CD14-positive monocyte (primary cell): ENCODE measurements at regions not wholly inside any gene's neighbourhood (a gene's known extent, or its start where the extent isn't known, plus 50 kb on each side); places are given as distances from the start of the nearest gene placed in this dataset.

Experiments
- DNase-seq, 3 donors: peaks; one replicate each; pipeline ENCODE4 v3.0.0-alpha.2; 2011 to 2022
- H2AFZ ChIP-seq: 2 replicates; pipeline ENCODE4 v1.6.0; 2012; ENCODE audit warnings: mild to moderate bottlenecking, low read depth, low read length, inconsistent platforms; ENCODE audit not compliant: insufficient read depth, poor library complexity, severe bottlenecking
- H3K27ac ChIP-seq, 2 donors: 1 replicate in 1 of 2; 2 replicates in 1 of 2; pipeline ENCODE4 v1.5.1; 2012 to 2013; ENCODE audit warnings: low read length in 2 of 2, control low read depth in 1 of 2, inconsistent platforms in 1 of 2, low read depth in 1 of 2, mild to moderate bottlenecking in 1 of 2
- H3K27me3 ChIP-seq, 2 donors: one replicate each; pipeline versions ENCODE4 v1.6.0 to v1.6.1; 2011 to 2013; ENCODE audit warnings: low read length in 2 of 2; ENCODE audit not compliant: control insufficient read depth in 2 of 2, insufficient read depth in 2 of 2
- H3K36me3 ChIP-seq, 2 donors: replicated peaks in 1 of 2; 1 replicate in 1 of 2; 2 replicates in 1 of 2; pipeline versions ENCODE4 v1.5.1 to v1.6.1; 2012 to 2013; ENCODE audit warnings: low read length in 2 of 2, control low read depth in 1 of 2, inconsistent platforms in 1 of 2, mild to moderate bottlenecking in 1 of 2; ENCODE audit not compliant: insufficient read depth in 2 of 2, control insufficient read depth in 1 of 2
- H3K4me1 ChIP-seq, 2 donors: 1 replicate in 1 of 2; 2 replicates in 1 of 2; pipeline versions ENCODE4 v1.5.1 to v1.6.1; 2012 to 2013; ENCODE audit warnings: low read length in 2 of 2, control low read depth in 1 of 2, inconsistent platforms in 1 of 2, mild to moderate bottlenecking in 1 of 2, moderate library complexity in 1 of 2; ENCODE audit not compliant: insufficient read depth in 2 of 2, control insufficient read depth in 1 of 2
- H3K4me2 ChIP-seq: replicated peaks from 2 replicates; pipeline ENCODE3; 2012; ENCODE audit warnings: low read length, moderate library complexity, mild to moderate bottlenecking; ENCODE audit not compliant: poor library complexity, severe bottlenecking; ENCODE audit errors: extremely low read depth
- H3K4me3 ChIP-seq, 3 experiments: fragments of 200-600 bp in 1 of 3; sonication (generic) in 1 of 3; replicated peaks in 1 of 3; 1 replicate in 2 of 3; 2 replicates in 1 of 3; pipeline ENCODE4 v1.5.1; 2011 to 2013; ENCODE audit warnings: low read length in 3 of 3, mild to moderate bottlenecking in 3 of 3, control low read depth in 2 of 3, low read depth in 2 of 3, inconsistent platforms in 1 of 3, moderate library complexity in 1 of 3
- H3K79me2 ChIP-seq: 2 replicates; pipeline ENCODE4 v1.6.0; 2012; ENCODE audit warnings: mild to moderate bottlenecking, control low read depth, inconsistent platforms, low read length, moderate library complexity; ENCODE audit not compliant: insufficient read depth
- H3K9ac ChIP-seq: 2 replicates; pipeline ENCODE4 v1.6.0; 2017; ENCODE audit warnings: low read length, mild to moderate bottlenecking; ENCODE audit not compliant: insufficient read depth, poor library complexity, severe bottlenecking
- H3K9me3 ChIP-seq, 2 donors: replicated peaks in 1 of 2; 1 replicate in 1 of 2; 2 replicates in 1 of 2; pipeline versions ENCODE4 v1.5.1 to v1.6.1; 2012 to 2013; ENCODE audit warnings: low read length in 2 of 2, control low read depth in 1 of 2; ENCODE audit not compliant: control insufficient read depth in 1 of 2, insufficient read depth in 1 of 2
- H4K20me1 ChIP-seq: 2 replicates; pipeline ENCODE4 v1.6.0; 2012; ENCODE audit warnings: mild to moderate bottlenecking, low read length, control low read depth, moderate library complexity; ENCODE audit not compliant: insufficient read depth
- H3K27ac Mint-ChIP-seq, 7 donors: one replicate each; pipeline ENCODE4 v1.8.0; 2020; ENCODE audit warnings: mild to moderate bottlenecking in 7 of 7, mixed read lengths in 7 of 7, moderate library complexity in 6 of 7, inconsistent platforms in 2 of 7
- H3K27me3 Mint-ChIP-seq, 3 donors: one replicate each; pipeline ENCODE4 v1.8.0; 2021 to 2022; ENCODE audit warnings: low read depth in 3 of 3, mild to moderate bottlenecking in 3 of 3, mixed read lengths in 3 of 3, moderate library complexity in 3 of 3, inconsistent platforms in 1 of 3
- H3K36me3 Mint-ChIP-seq, 2 donors: one replicate each; pipeline ENCODE4 v1.8.0; 2020; ENCODE audit warnings: mixed read lengths in 2 of 2, inconsistent platforms in 1 of 2, mild to moderate bottlenecking in 1 of 2
- H3K4me1 Mint-ChIP-seq: one replicate; pipeline ENCODE4 v1.8.0; 2020; ENCODE audit warnings: mild to moderate bottlenecking, mixed read lengths
- H3K4me3 Mint-ChIP-seq, 2 donors: one replicate each; pipeline ENCODE4 v1.8.0; 2020; ENCODE audit warnings: mild to moderate bottlenecking in 2 of 2, mixed read lengths in 2 of 2, moderate library complexity in 1 of 2
- H3K9me3 Mint-ChIP-seq, 7 donors: one replicate each; pipeline ENCODE4 v1.8.0; 2020 to 2022; ENCODE audit warnings: mixed read lengths in 7 of 7, mild to moderate bottlenecking in 6 of 7, moderate library complexity in 6 of 7, inconsistent platforms in 2 of 7
- WGBS: methylation state at CpG from one replicate; pipeline ENCODE4 v1.1.5; 2013; ENCODE audit warnings: missing lambda C conversion rate; ENCODE audit not compliant: insufficient coverage; 5-methylcytosine and 5-hydroxymethylcytosine counted together
- intact Hi-C, 2 donors: fragments of 100-400 bp; cut with micrococcal nuclease; formaldehyde crosslinking; loops; one replicate each; pipeline versions ENCODE4 v1.15.0 to v1.15.1; 2023
- TF ChIP-seq, protein P1 (sequence below): fragments of 200-600 bp; IDR thresholded peaks from one replicate; pipeline ENCODE4 v1.8.0; 2022; ENCODE audit warnings: antibody characterized with exemption, mild to moderate bottlenecking

GRCh38 chr3:86595696-86596095, 395.3 kb downstream of the VGLL3 start:
- Histone ChIP-seq H3K9ac (no peak overlapping the region), H4K20me1 (no peaks in the 10 kb centered on the region), H3K79me2 (no peaks in the 10 kb centered on the region), H3K27ac (no peak overlapping the region), H3K4me1 (no peaks in the 10 kb centered on the region), H2AFZ (no peak overlapping the region), H3K9me3 (no peaks in the 10 kb centered on the region), H3K36me3 (no peaks in the 10 kb centered on the region), H3K27me3 (no peaks in the 10 kb centered on the region), H3K4me2 (no peak overlapping the region), H3K4me3 (no peak overlapping the region)
- H3K4me3 Mint-ChIP-seq, result no peak overlapping the region
- no peaks in the 10 kb centered on the region for H3K36me3 Mint-ChIP-seq
- no peak overlapping the region for H3K27ac Mint-ChIP-seq
- TF ChIP-seq, protein P1, sequence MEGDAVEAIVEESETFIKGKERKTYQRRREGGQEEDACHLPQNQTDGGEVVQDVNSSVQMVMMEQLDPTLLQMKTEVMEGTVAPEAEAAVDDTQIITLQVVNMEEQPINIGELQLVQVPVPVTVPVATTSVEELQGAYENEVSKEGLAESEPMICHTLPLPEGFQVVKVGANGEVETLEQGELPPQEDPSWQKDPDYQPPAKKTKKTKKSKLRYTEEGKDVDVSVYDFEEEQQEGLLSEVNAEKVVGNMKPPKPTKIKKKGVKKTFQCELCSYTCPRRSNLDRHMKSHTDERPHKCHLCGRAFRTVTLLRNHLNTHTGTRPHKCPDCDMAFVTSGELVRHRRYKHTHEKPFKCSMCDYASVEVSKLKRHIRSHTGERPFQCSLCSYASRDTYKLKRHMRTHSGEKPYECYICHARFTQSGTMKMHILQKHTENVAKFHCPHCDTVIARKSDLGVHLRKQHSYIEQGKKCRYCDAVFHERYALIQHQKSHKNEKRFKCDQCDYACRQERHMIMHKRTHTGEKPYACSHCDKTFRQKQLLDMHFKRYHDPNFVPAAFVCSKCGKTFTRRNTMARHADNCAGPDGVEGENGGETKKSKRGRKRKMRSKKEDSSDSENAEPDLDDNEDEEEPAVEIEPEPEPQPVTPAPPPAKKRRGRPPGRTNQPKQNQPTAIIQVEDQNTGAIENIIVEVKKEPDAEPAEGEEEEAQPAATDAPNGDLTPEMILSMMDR, result no peak
- H3K4me1 Mint-ChIP-seq, result no peaks in the 10 kb centered on the region
- peaks cover 0 to 1% (median 0%) of the 10 kb centered on the region in 3 donors for H3K27me3 Mint-ChIP-seq
- intact Hi-C loops, result no loop called here
- WGBS, result no CpG with 5 or more reads among the region's 3 CpGs
- no peak for DNase-seq
- peaks cover 0 to 5% (median 0%) of the 10 kb centered on the region in 7 donors for H3K9me3 Mint-ChIP-seq

DNA sequence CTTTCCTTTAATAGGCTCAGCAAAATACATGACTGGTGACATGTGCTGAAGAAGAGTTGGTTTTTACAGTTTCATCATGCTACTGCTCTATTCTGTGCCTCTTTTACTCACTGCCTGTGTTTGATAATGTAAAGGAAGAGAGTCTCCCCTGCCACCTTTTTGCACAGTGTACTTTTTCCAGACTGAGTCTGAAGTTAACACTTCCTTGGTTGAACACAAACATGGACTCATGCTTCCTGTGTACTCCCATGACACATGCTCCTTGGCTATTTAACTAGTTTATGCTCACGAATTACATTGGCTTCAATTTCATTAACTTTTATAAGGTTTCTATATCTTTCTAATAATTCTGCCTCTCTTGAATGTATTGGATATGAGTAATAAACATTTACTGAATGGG, 396.1 kb downstream of the VGLL3 start:
- no peaks in the 10 kb centered on the region for H3K36me3 ChIP-seq
- no peaks in the 10 kb centered on the region for H3K4me1 ChIP-seq
- Mint-ChIP-seq H3K36me3 (no peaks in the 10 kb centered on the region), H3K9me3 (peaks cover 0 to 5% (median 0%) of the 10 kb centered on the region in 7 donors), H3K4me3 (no peak overlapping the region), H3K27me3 (no peaks in the 10 kb centered on the region), H3K4me1 (no peaks in the 10 kb centered on the region), H3K27ac (no peak overlapping the region)
- no peaks in the 10 kb centered on the region for H3K27me3 ChIP-seq
- H2AFZ ChIP-seq, result no peak overlapping the region
- H3K27ac ChIP-seq, result no peak overlapping the region
- intact Hi-C loops, result no loop called here
- H3K9ac ChIP-seq, result no peak overlapping the region
- H3K79me2 ChIP-seq, result no peaks in the 10 kb centered on the region
- no peaks in the 10 kb centered on the region for H4K20me1 ChIP-seq
- WGBS, result no CpG with 5 or more reads among the region's 1 CpG
- DNase-seq, result no peak
- TF ChIP-seq, protein P1, result no peak
- no peak overlapping the region for H3K4me3 ChIP-seq
- H3K9me3 ChIP-seq, result no peaks in the 10 kb centered on the region
- no peak overlapping the region for H3K4me2 ChIP-seq
